Loucy (cell line): ENCODE measurements at regions not wholly inside any gene's neighbourhood (a gene's known extent, or its start where the extent isn't known, plus 50 kb on each side); places are given as distances from the start of the nearest gene placed in this dataset.

Source experiments
- H2AFZ ChIP-seq: fragments of 200-600 bp; sonication (generic); 2 replicates; pipeline ENCODE4 v1.6.0; 2016; ENCODE audit warnings: antibody characterized with exemption, mild to moderate bottlenecking, low read length, moderate library complexity
- H3F3A ChIP-seq: fragments of 200-600 bp; 2 replicates; pipeline ENCODE4 v1.6.0; 2016; ENCODE audit warnings: antibody characterized with exemption, low read depth, mild to moderate bottlenecking
- H3K27me3 ChIP-seq: fragments of 200-600 bp; sonication (generic); 2 replicates; pipeline ENCODE4 v1.6.1; 2014; ENCODE audit warnings: low read length, mild to moderate bottlenecking; ENCODE audit not compliant: insufficient read depth, poor library complexity, severe bottlenecking
- H3K36me3 ChIP-seq: fragments of 200-600 bp; sonication (generic); 2 replicates; pipeline ENCODE4 v1.6.1; 2016; ENCODE audit warnings: low read length; ENCODE audit not compliant: insufficient read depth
- H3K4me1 ChIP-seq: fragments of 200-600 bp; sonication (generic); 2 replicates; pipeline ENCODE4 v1.5.1; 2014; ENCODE audit warnings: low read length, mild to moderate bottlenecking; ENCODE audit not compliant: insufficient read depth, poor library complexity, severe bottlenecking
- H3K4me2 ChIP-seq: fragments of 200-600 bp; sonication (generic); 2 replicates; pipeline ENCODE4 v1.6.0; 2014; ENCODE audit warnings: antibody characterized with exemption, low read length, low read depth, mild to moderate bottlenecking; ENCODE audit not compliant: poor library complexity, severe bottlenecking
- H3K4me3 ChIP-seq: fragments of 200-600 bp; sonication (generic); 2 replicates; pipeline ENCODE4 v1.5.1; 2014; ENCODE audit warnings: low read length, mild to moderate bottlenecking, mixed read lengths; ENCODE audit not compliant: poor library complexity, severe bottlenecking
- H3K79me2 ChIP-seq: fragments of 200-600 bp; sonication (generic); 2 replicates; pipeline ENCODE4 v1.6.1; 2014; ENCODE audit warnings: low read length; ENCODE audit not compliant: insufficient read depth
- H3K9ac ChIP-seq: fragments of 200-600 bp; sonication (generic); 2 replicates; pipeline ENCODE4 v1.6.0; 2014; ENCODE audit warnings: mild to moderate bottlenecking, low read depth, low read length, moderate library complexity; ENCODE audit not compliant: poor library complexity, severe bottlenecking
- H3K9me2 ChIP-seq: fragments of 200-600 bp; sonication (generic); replicated peaks from 2 replicates; pipeline ENCODE4 v1.6.1; 2016; ENCODE audit warnings: low read depth, low read length, mixed read lengths
- H3K9me3 ChIP-seq: fragments of 200-600 bp; sonication (generic); 2 replicates; pipeline ENCODE4 v1.6.1; 2014; ENCODE audit warnings: mild to moderate bottlenecking, antibody characterized with exemption, low read length, low read depth; ENCODE audit not compliant: insufficient read depth
- H4K20me1 ChIP-seq: fragments of 200-600 bp; sonication (generic); 2 replicates; pipeline ENCODE4 v1.6.0; 2014; ENCODE audit warnings: antibody characterized with exemption, low read length, mild to moderate bottlenecking; ENCODE audit not compliant: insufficient read depth, poor library complexity, severe bottlenecking
- CTCF ChIP-seq: fragments of 200-600 bp; sonication (generic); conservative IDR thresholded peaks from 2 replicates; pipeline ENCODE4 v1.5.1; 2014; ENCODE audit warnings: mild to moderate bottlenecking, antibody characterized with exemption, low read length
- EZH2phosphoT487 ChIP-seq: fragments of 200-600 bp; IDR thresholded peaks from 2 replicates; pipeline ENCODE4 v1.6.1; 2018; ENCODE audit warnings: antibody characterized with exemption, mild to moderate bottlenecking, moderate library complexity, borderline replicate concordance

GRCh38 chr2:41764919-41765318 is 282.9 kb upstream of the PKDCC start:
- H3K4me1 ChIP-seq, result no peaks in the 10 kb centered on the region
- no peak overlapping the region for H3K4me2 ChIP-seq
- H3K79me2 ChIP-seq, result no peaks in the 10 kb centered on the region
- no peaks in the 10 kb centered on the region for H3K9me3 ChIP-seq
- H3K27me3 ChIP-seq, result no peaks in the 10 kb centered on the region
- no peaks in the 10 kb centered on the region for H3K36me3 ChIP-seq
- TF ChIP-seq EZH2phosphoT487 (no peak), CTCF (no peak)
- no peak overlapping the region for H3K4me3 ChIP-seq
- H2AFZ ChIP-seq, result no peak overlapping the region
- no peaks in the 10 kb centered on the region for H3K9me2 ChIP-seq
- no peaks in the 10 kb centered on the region for H4K20me1 ChIP-seq
- no peaks in the 10 kb centered on the region for H3F3A ChIP-seq
- H3K9ac ChIP-seq, result no peak overlapping the region

- Histone ChIP-seq H3K27me3 (no peaks in the 10 kb centered on the region), H3K79me2 (no peaks in the 10 kb centered on the region), H3K9me2 (no peaks in the 10 kb centered on the region), H2AFZ (no peak overlapping the region), H3K4me3 (no peak overlapping the region), H3K4me1 (no peaks in the 10 kb centered on the region), H3K36me3 (no peaks in the 10 kb centered on the region), H3K9ac (no peak overlapping the region), H4K20me1 (no peaks in the 10 kb centered on the region), H3K9me3 (no peaks in the 10 kb centered on the region), H3K4me2 (no peak overlapping the region), H3F3A (no peaks in the 10 kb centered on the region)
- no peak for TF ChIP-seq CTCF
- no peak for TF ChIP-seq EZH2phosphoT487
Observed at GRCh38 chr2:41768310-41768709, 279.5 kb upstream of the PKDCC start.

- Histone ChIP-seq H4K20me1 (no peaks in the 10 kb centered on the region), H3K36me3 (no peaks in the 10 kb centered on the region), H3K4me3 (no peak overlapping the region), H3F3A (no peaks in the 10 kb centered on the region), H3K9me3 (no peaks in the 10 kb centered on the region), H3K9me2 (no peaks in the 10 kb centered on the region), H3K4me1 (no peaks in the 10 kb centered on the region), H3K4me2 (no peak overlapping the region), H2AFZ (no peak overlapping the region), H3K79me2 (no peaks in the 10 kb centered on the region), H3K9ac (no peak overlapping the region), H3K27me3 (no peaks in the 10 kb centered on the region)
- TF ChIP-seq CTCF (no peak), EZH2phosphoT487 (no peak)
Observed at GRCh38 chr2:41771710-41772109, 276.1 kb upstream of the PKDCC start.
